Kasumi-1 (cell line): ENCODE measurements at regions not wholly inside any gene's neighbourhood (a gene's known extent, or its start where the extent isn't known, plus 50 kb on each side); places are given as distances from the start of the nearest gene placed in this dataset.

Experiments used
- DNase-seq, 2 experiments: peaks; one replicate each; lab custom pipeline; 2025; lab: John Stamatoyannopoulos, UW

GRCh38 chr9:99533421-99533820 is 288.3 kb upstream of the NR4A3 start:
- DNase-seq = no peak

DNA sequence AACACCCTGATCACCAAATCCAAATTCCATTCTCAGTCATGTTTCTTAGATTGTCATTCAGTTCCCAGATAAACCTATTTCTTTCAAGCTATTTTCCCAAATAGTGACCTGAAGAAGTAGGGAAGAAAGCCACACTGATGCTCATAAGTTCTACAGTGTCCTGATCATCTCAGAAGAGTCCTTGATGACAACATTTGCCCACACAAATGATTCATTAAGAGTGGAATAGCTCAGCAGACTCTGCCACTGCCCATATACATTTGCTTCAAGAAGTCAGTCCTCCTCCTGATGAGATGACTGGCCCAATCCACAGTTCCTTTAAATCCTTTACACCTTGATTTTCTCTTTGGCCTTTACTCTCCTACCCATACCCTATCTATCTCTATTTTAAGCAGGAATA is 283.7 kb upstream of the NR4A3 start:
- no peak for DNase-seq

DNA sequence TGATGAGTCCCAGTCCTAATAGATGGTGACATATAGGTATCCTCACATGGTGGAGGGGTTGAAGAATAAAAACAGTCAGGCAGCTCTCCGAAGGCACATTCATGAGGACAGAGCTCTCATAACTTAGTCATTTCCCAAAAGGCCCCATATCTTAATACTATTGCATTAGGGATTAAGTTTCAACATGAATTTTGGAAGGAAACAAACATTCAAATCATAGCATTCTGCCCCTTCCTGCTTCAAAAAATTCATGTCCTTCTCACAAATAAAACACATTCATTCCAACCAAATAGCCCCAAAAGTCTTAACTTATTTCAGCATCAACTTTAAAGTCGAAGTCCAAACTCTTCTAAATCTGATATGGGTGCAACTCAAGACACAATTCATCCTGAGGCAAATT is 277.2 kb upstream of the NR4A3 start:
- no peak for DNase-seq

DNA sequence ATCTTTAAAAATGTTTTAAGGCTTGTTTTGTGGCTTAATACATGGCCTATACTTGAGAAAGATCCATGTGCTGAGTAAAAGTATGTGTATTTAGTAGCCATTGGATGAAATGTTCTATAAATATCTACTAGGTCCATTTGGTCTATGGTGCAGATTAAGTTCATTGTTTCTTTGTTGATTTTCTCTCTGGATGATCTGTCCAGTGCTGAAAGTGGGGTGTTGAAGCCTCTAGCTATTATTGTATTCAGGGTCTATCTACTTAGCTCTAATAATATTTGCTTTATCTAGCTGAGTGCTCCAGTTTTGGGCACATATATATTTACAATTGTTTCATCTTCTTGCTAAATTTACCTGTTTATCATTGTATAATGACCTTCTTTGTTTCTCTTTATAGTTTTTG is 272.2 kb upstream of the NR4A3 start:
- no peak for DNase-seq

- DNase-seq = no peak
Measured at GRCh38 chr9:99555792-99556191, 265.9 kb upstream of the NR4A3 start.

GRCh38 chr9:99556998-99557397 is 264.7 kb upstream of the NR4A3 start:
- no peak for DNase-seq

DNA sequence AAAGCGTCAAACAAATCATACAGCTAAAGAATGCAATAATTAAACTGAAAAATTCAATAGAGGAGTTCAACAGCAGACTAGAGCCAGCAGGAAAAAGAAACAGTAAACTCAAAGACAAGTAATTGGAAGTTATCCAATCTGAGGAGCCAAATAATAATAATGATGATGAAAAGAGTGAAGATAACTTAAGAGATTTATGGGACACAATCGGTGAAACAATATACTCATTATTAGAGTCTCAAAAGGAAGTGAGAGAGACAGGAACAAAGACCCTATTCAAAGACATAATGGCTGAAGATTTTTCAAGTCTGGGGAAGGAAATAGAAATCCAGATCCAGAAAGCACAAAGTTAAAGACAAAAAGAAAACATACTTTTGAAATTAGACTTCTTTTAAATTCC is 263.9 kb upstream of the NR4A3 start:
- no peak for DNase-seq

- DNase-seq = no peak
Measured at GRCh38 chr9:99559776-99560175, 261.9 kb upstream of the NR4A3 start.

DNA sequence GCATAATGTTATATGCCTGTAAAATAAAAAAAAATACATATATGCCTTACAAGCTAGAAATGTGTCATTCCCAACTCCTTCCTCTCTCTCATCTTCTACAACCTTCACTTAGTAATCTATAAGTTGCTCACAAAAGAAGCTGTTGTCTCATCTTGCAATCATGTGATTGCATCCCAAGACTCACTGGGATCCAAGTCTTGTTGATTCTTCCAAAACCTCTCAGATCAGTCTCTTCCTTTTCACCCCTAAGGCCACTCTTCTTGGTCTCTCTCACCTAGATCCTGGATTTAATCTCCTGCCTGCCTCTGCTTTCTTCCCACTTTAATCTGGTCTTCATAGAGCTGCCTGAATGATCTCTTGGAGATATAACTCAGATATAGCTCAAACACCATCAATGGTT is 261.1 kb upstream of the NR4A3 start:
- no peak for DNase-seq

- DNase-seq = no peak
Measured at GRCh38 chr9:99561509-99561917, 260.2 kb upstream of the NR4A3 start.

DNA sequence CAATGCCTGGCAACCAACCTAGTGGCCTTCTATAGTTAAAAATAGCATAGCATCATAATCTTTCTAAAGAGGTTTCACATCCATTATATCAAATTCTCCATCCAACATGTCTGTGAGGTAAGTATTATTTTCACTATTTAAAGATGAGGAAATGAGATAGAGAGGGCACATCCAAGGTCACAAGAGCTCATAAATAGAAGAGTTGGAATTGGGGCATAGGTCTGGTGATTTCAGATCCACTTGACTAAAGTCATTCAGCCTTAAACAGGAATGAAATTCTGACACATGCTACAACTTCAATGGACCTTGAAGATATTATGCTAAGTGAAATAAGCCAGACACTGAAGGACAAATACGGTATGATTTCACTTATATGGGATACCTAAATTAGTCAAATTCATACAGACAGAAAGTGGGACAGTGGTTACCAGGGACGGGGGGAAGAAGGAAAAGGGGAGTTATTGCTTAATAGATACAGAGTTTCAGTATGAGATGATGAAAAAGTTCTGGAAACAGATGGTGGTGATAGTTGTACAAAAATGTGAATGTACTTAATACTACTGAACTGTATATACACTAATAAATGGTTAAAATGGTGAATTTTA is 259.6 kb upstream of the NR4A3 start:
- DNase-seq = no peak

DNA sequence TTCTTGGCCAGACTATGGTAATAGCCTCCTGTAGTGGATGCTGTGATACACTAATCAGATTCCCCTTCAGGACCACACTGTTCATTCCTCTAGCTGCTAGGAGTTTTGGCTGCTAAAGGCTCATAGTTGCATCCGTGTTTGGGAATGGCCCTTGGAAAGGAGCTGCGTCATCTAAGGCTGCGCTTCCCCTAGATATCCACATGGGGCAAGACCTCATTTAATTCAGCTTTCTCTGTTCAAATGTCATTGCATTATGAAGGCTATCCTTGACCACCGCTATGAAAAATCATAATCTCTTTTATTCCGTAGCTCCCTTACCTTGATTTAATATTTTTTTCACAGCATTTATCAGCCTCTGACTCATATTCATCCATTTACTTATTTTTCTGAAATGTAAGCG is 258.3 kb upstream of the NR4A3 start:
- DNase-seq = peak in 1 of 2 experiments; percentile 5

- DNase-seq = no peak
Measured at GRCh38 chr9:99565203-99565602, 256.5 kb upstream of the NR4A3 start.

DNA sequence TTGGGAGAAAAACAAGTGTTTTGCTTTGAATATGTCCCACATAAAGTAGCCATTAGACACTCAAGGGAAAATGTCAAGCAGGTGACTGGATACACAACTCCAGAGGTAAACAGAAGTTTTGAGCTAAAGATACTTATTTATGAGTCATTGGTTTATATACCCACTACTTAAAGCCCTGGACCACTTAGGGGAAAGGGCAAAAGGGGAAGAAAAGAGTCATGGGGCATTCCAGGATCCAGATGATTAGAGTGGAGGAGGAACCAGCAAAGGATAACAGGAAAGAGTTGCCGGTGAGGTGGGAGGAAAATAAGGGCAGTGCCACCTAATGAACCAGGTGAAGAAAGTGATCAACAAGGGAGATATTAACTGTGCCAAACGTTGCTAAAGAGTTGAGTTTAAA is 254.2 kb upstream of the NR4A3 start:
- no peak for DNase-seq

DNA sequence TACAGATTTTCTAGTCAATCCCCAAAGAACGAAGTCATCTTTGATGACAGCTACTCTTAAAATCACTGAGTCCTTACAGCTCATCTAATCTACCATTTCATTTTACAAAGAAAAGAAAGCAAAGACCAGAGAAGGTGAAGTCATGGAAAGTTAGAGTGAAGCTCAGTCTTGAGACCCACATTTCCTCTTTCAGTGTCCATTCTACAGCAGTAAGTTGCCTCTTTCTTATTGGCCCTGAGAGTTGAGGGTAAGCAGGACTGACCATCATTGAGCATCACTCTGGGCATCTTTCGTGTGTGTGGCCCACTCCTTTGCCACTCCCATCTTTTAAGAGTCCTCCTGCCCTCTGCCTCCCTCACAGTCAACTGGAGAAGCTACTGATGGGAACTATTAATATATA is 251.8 kb upstream of the NR4A3 start:
- DNase-seq = no peak

GRCh38 chr9:99572567-99572966 is 249.1 kb upstream of the NR4A3 start:
- DNase-seq = no peak

GRCh38 chr9:99573085-99573484 is 248.6 kb upstream of the NR4A3 start:
- DNase-seq = no peak

GRCh38 chr9:99573886-99574285 is 247.8 kb upstream of the NR4A3 start:
- DNase-seq = no peak

DNA sequence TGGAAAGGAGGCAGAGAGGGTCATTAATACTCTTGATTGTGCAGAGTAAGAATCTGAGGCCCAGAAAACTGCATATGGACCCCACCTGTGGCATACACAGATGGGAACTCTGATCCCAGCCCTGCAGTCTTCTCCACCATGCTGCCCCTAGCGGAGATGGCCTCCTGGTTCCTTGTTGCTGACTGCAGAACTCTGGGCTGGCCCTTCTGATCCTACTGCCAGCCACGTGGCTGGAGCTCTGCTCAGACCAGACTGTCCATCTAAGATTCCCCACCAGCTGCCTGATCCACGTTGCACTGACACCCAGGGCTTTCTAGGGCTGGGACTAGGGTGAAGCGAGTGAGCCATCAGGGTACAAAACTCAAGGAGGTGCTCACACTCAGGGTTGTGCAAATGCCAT is 245.7 kb upstream of the NR4A3 start:
- DNase-seq = no peak

DNA sequence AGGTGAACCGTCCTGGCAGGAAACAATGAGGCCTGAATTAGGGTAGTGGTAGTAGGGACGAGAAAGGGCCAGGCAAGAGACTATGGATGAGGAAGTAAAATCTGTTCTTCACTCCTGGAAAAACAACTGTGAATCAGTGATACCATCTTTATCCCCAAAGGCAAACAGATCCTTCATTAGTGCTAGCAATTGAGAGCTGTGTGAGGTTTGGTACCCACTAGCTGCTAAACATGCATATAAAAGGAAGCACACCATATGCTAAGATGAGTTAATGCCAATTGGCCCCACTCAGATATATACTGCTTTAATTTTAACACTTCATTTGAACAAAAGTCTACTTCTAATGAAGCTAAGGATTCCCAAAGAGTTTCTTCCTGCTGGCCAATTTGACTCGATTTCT is 244.8 kb upstream of the NR4A3 start:
- DNase-seq = no peak

GRCh38 chr9:99577351-99577750 is 244.3 kb upstream of the NR4A3 start:
- DNase-seq = no peak

DNA sequence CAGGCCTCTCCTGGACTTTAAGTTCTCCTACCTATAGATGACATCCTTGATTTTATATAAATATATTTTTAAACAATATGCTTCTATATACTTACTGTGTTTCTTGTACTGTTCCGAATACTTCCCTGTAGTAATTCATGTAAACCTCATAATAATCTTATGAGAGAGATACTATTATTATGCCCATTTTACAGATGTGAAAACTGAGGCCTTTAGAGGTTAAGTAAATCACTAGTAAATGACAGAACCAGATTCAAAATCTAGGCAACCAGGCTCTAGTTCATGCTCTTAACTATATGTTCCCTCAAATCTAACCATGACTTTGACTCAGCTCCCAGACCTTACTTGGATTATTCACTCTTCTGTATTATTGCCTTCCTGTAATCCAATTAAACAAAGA is 243.0 kb upstream of the NR4A3 start:
- DNase-seq = no peak

DNA sequence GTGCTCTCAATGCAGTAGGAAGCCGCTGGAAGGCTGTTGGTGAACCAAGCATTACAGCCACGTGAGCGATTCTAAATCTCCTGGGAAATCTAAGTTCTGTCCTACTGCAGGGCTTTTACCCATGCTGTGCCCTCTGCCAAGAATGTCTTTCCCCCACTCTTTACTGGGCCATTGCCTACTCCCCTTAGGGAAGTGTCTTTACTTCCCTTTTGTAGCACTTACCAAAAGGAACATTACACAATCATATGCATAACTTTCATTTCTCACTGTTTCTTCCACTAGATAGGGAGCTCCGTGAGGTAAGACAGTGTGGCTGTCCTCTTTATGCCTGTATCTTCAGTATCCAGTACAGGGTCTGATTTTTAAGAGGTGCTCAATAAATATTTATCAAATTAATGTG is 241.7 kb upstream of the NR4A3 start:
- peak; percentile 81 to 86 for DNase-seq

DNA sequence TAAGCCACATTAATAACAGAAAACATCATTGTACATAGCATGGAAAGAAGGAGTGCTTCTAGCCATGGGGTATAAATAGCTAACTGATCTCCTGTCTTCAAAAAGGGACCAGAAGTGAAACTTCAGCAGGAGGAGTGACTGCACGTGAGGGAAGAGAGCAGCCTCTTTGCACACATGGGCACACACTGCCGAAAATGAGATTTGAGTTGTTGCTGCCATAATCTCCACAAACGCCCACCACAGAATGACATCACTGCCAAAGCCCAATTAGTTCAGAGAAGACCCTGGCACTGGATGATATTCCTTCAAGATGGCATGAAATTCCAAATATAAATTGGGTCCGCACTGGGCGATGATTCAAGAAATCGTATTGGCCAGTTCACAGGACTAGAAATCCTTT is 238.9 kb upstream of the NR4A3 start:
- no peak for DNase-seq

DNA sequence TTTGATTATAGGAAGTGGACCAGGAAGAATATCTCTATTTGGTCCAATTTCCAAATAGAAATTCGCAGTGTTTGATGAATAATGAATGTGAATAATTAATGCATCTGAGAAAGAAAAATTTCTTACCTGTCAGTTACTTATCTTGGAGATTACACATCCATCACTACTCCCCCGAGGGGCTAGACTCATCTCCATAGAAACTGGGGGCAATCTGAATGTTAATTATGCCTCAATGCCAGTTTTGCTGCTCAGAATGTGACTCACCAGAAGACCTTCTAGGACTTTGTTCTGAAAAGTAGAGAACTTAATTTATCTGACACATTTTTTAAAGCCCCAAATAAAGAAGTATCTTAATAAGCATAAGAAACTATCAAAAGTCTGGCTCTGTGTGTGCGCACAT is 233.4 kb upstream of the NR4A3 start:
- no peak for DNase-seq
